Activated B cell treated with CpG ODN at 0.5 μM for 24 hours (primary cell): ENCODE measurements at regions not wholly inside any gene's neighbourhood (a gene's known extent, or its start where the extent isn't known, plus 50 kb on each side); places are given as distances from the start of the nearest gene placed in this dataset.
"Not testable (repeated sequence)": the region's sequence is repeated elsewhere in the genome, so short reads cannot be mapped to it uniquely, and the experiment has no call there.

Experiments
- ATAC-seq: fragments of 200-7000 bp; cut with Tn5 transposase; one replicate; pipeline ENCODE4 v1.10.0; 2021; ENCODE audit warnings: low read depth, mild to moderate bottlenecking, moderate library complexity
- CTCF ChIA-PET: fragments of 350-600 bp; sonication (Branson Sonifier 250); formaldehyde crosslinking; loops from one replicate; lab custom pipeline; 2021; ENCODE audit warnings: antibody characterized with exemption; lab: Charles Lee
- POLR2A ChIA-PET: fragments of 350-600 bp; sonication (Branson Sonifier 250); formaldehyde crosslinking; loops from one replicate; lab custom pipeline; 2021; ENCODE audit warnings: antibody characterized with exemption; lab: Charles Lee
- DNase-seq: peaks from one replicate; pipeline ENCODE4 v3.0.0; 2022
- H3K27ac Mint-ChIP-seq: one replicate; pipeline ENCODE4 v1.8.0; 2020; ENCODE audit warnings: mixed read lengths
- H3K27me3 Mint-ChIP-seq: one replicate; pipeline ENCODE4 v1.8.0; 2021; ENCODE audit warnings: mixed read lengths
- H3K36me3 Mint-ChIP-seq: one replicate; pipeline ENCODE4 v1.8.0; 2021; ENCODE audit warnings: low read depth, mixed read lengths
- H3K4me1 Mint-ChIP-seq: one replicate; pipeline ENCODE4 v1.8.0; 2021; ENCODE audit warnings: mixed read lengths
- H3K4me3 Mint-ChIP-seq: one replicate; pipeline ENCODE4 v1.8.0; 2020; ENCODE audit warnings: mild to moderate bottlenecking, mixed read lengths
- H3K9me3 Mint-ChIP-seq: one replicate; pipeline ENCODE4 v1.8.0; 2020; ENCODE audit warnings: mixed read lengths
- CTCF ChIP-seq: fragments of 200-600 bp; IDR thresholded peaks from one replicate; pipeline ENCODE4 v1.8.0; 2022; ENCODE audit warnings: antibody characterized with exemption, mild to moderate bottlenecking
- intact Hi-C: fragments of 100-400 bp; cut with micrococcal nuclease; formaldehyde crosslinking; loops from one replicate; pipeline ENCODE4 v1.15.1; 2024

- CTCF ChIA-PET, intact Hi-C loops, POLR2A ChIA-PET, H3K27ac Mint-ChIP-seq, H3K27me3 Mint-ChIP-seq, ATAC-seq, DNase-seq, H3K4me3 Mint-ChIP-seq, H3K9me3 Mint-ChIP-seq, H3K36me3 Mint-ChIP-seq, H3K4me1 Mint-ChIP-seq: not testable (repeated sequence)
Measured at GRCh38 chr9:94425312-94425711, 96.9 kb upstream of the NUTM2F start.

- H3K27me3 Mint-ChIP-seq, ATAC-seq, H3K4me1 Mint-ChIP-seq, H3K9me3 Mint-ChIP-seq, POLR2A ChIA-PET, DNase-seq, CTCF ChIA-PET, intact Hi-C loops, H3K4me3 Mint-ChIP-seq, H3K27ac Mint-ChIP-seq: not testable (repeated sequence)
- H3K36me3 Mint-ChIP-seq = peaks cover 40% of the 10 kb centered on the region
Measured at GRCh38 chr9:94437128-94437527, 108.7 kb upstream of the NUTM2F start.

- H3K36me3 Mint-ChIP-seq = peaks cover 50% of the 10 kb centered on the region
- H3K9me3 Mint-ChIP-seq, intact Hi-C loops, CTCF ChIA-PET, DNase-seq, H3K4me3 Mint-ChIP-seq, ATAC-seq, H3K27me3 Mint-ChIP-seq, POLR2A ChIA-PET, H3K4me1 Mint-ChIP-seq, H3K27ac Mint-ChIP-seq: not testable (repeated sequence)
Measured at GRCh38 chr9:94438336-94438735, 109.9 kb upstream of the NUTM2F start.

- H3K27ac Mint-ChIP-seq, H3K9me3 Mint-ChIP-seq, H3K4me3 Mint-ChIP-seq, DNase-seq, intact Hi-C loops, CTCF ChIA-PET, H3K4me1 Mint-ChIP-seq, H3K27me3 Mint-ChIP-seq, POLR2A ChIA-PET, ATAC-seq: not testable (repeated sequence)
- H3K36me3 Mint-ChIP-seq = peaks cover 60% of the 10 kb centered on the region
Measured at GRCh38 chr9:94441146-94441545, 112.7 kb upstream of the NUTM2F start.

- DNase-seq = no peak
- POLR2A ChIA-PET = no interaction called here
- no peak overlapping the region for H3K4me3 Mint-ChIP-seq
- CTCF ChIA-PET = no interaction called here
- intact Hi-C loops = no loop called here
- H3K36me3 Mint-ChIP-seq = peaks cover 64% of the 10 kb centered on the region
- H3K27me3 Mint-ChIP-seq = no peaks in the 10 kb centered on the region
- ATAC-seq = no peak
- no peaks in the 10 kb centered on the region for H3K9me3 Mint-ChIP-seq
- H3K4me1 Mint-ChIP-seq = no peaks in the 10 kb centered on the region
- no peak overlapping the region for H3K27ac Mint-ChIP-seq
- TF ChIP-seq CTCF = no peak
Measured at GRCh38 chr9:94441796-94442195, 113.1 kb upstream of the PCAT7 start.

- DNase-seq (no peak), ATAC-seq (no peak)
- intact Hi-C loops = no loop called here
- Mint-ChIP-seq H3K4me1 (no peaks in the 10 kb centered on the region), H3K4me3 (no peak overlapping the region), H3K27ac (no peak overlapping the region), H3K9me3 (no peaks in the 10 kb centered on the region), H3K27me3 (no peaks in the 10 kb centered on the region), H3K36me3 (peaks cover 72% of the 10 kb centered on the region)
- ChIA-PET POLR2A (no interaction called here), CTCF (no interaction called here)
- TF ChIP-seq CTCF = no peak
Measured at GRCh38 chr9:94443032-94443722, 111.7 kb upstream of the PCAT7 start.

GRCh38 chr9:94445863-94446262 lies 109.0 kb upstream of the PCAT7 start:
- CTCF ChIA-PET = no interaction called here
- ATAC-seq (no peak), DNase-seq (no peak)
- H3K27ac Mint-ChIP-seq = no peak overlapping the region
- no peaks in the 10 kb centered on the region for H3K27me3 Mint-ChIP-seq
- POLR2A ChIA-PET = no interaction called here
- intact Hi-C loops = no loop called here
- no peak overlapping the region for H3K4me3 Mint-ChIP-seq
- H3K4me1 Mint-ChIP-seq = no peaks in the 10 kb centered on the region
- H3K36me3 Mint-ChIP-seq = peaks cover 74% of the 10 kb centered on the region
- no peaks in the 10 kb centered on the region for H3K9me3 Mint-ChIP-seq
- TF ChIP-seq CTCF = no peak
